GM18909 (cell line): ENCODE measurements at regions not wholly inside any gene's neighbourhood (a gene's known extent, or its start where the extent isn't known, plus 50 kb on each side); places are given as distances from the start of the nearest gene placed in this dataset.

ENCODE experiments used
- ATAC-seq: cut with Tn5 transposase; IDR thresholded peaks from one replicate; pipeline ENCODE4 v1.9.1; 2021; ENCODE audit warnings: mild to moderate bottlenecking; ENCODE audit not compliant: unreplicated experiment, poor library complexity

GRCh38 chr5:152838241-152838786 lies 433.2 kb upstream of the NMUR2 start:
- ATAC-seq: no peak

GRCh38 chr5:152844713-152845112 lies 439.6 kb upstream of the NMUR2 start:
- no peak for ATAC-seq

- ATAC-seq: no peak
Measured at GRCh38 chr5:152853361-152853760, 448.3 kb upstream of the NMUR2 start.

- ATAC-seq: no peak
Measured at GRCh38 chr5:152855441-152855840, 450.4 kb upstream of the NMUR2 start.

GRCh38 chr5:152861231-152861630 lies 456.2 kb upstream of the NMUR2 start:
- no peak for ATAC-seq

- ATAC-seq: no peak
Measured at GRCh38 chr5:152864447-152864846, 459.4 kb upstream of the NMUR2 start.

GRCh38 chr5:152864991-152865390 lies 459.9 kb upstream of the NMUR2 start:
- no peak for ATAC-seq

GRCh38 chr5:152869971-152870370 lies 464.9 kb upstream of the NMUR2 start:
- no peak for ATAC-seq

- ATAC-seq: no peak
Measured at GRCh38 chr5:152882621-152883020, 477.5 kb upstream of the NMUR2 start.

GRCh38 chr5:152883066-152883775 lies 478.1 kb upstream of the NMUR2 start:
- ATAC-seq: no peak

GRCh38 chr5:152884006-152884405 lies 478.9 kb upstream of the NMUR2 start:
- no peak for ATAC-seq

GRCh38 chr5:152900332-152900731 lies 495.3 kb upstream of the NMUR2 start:
- ATAC-seq: no peak

GRCh38 chr5:152901754-152902153 lies 496.7 kb upstream of the NMUR2 start:
- ATAC-seq: no peak

- no peak for ATAC-seq
Measured at GRCh38 chr5:152905286-152905685, 500.2 kb upstream of the NMUR2 start.

GRCh38 chr5:152907488-152908245 lies 502.6 kb upstream of the NMUR2 start:
- no peak for ATAC-seq

- ATAC-seq: no peak
Measured at GRCh38 chr5:152912924-152913323, 507.8 kb upstream of the NMUR2 start.

- ATAC-seq: no peak
Measured at GRCh38 chr5:152932621-152933020, 527.5 kb upstream of the NMUR2 start.

GRCh38 chr5:152933056-152933455 lies 528.0 kb upstream of the NMUR2 start:
- no peak for ATAC-seq

- no peak for ATAC-seq
Measured at GRCh38 chr5:152938630-152939029, 533.6 kb upstream of the NMUR2 start.

- no peak for ATAC-seq
Measured at GRCh38 chr5:152942633-152943336, 537.7 kb upstream of the NMUR2 start.
